ENCODE measurements at regions not wholly inside any gene's neighbourhood (a gene's known extent, or its start where the extent isn't known, plus 50 kb on each side); places are given as distances from the start of the nearest gene placed in this dataset.

- no peak for TF ChIP-seq CTCF (conservative IDR thresholded peaks at IDR 0.05; ENCODE audit: low read depth, low read length)
- TF ChIP-seq RAD21 (IDR thresholded peaks at IDR 0.05; ENCODE audit: low read length): no peak
- no peak for TF ChIP-seq ELK1 (IDR thresholded peaks at IDR 0.05; ENCODE audit: borderline replicate concordance, low read depth, low read length)
- TF ChIP-seq SMC3 (IDR thresholded peaks at IDR 0.05; ENCODE audit: low read depth, low read length): no peak
- TF ChIP-seq BHLHE40 (IDR thresholded peaks at IDR 0.05; ENCODE audit: low read depth, low read length): no peak
- TF ChIP-seq USF2 (IDR thresholded peaks at IDR 0.05; ENCODE audit: low read depth, low read length): no peak
- TF ChIP-seq CEBPB (IDR thresholded peaks at IDR 0.05; ENCODE audit: low read depth, low read length): no peak
- TF ChIP-seq FOS (IDR thresholded peaks at IDR 0.05; ENCODE audit: low read depth, low read length): no peak
- TF ChIP-seq MXI1 (IDR thresholded peaks at IDR 0.05; ENCODE audit: borderline replicate concordance, low read depth, low read length): no peak
- no peak for TF ChIP-seq POLR2A (IDR thresholded peaks at IDR 0.05; ENCODE audit: low read depth, low read length)
Measured at GRCh38 chr18:25732862-25733261, 357.6 kb downstream of the SS18 start.

All from IMR-90 (cell line).